ENCODE measurements at regions not wholly inside any gene's neighbourhood (a gene's known extent, or its start where the extent isn't known, plus 50 kb on each side); places are given as distances from the start of the nearest gene placed in this dataset.

- TF ChIP-seq CEBPB (IDR thresholded peaks at IDR 0.05): no peak
- TF ChIP-seq TAF1 (IDR thresholded peaks at IDR 0.05; ENCODE audit: low read depth): no peak
- no peak for TF ChIP-seq EP300 (IDR thresholded peaks at IDR 0.05; ENCODE audit: borderline replicate concordance)
- TF ChIP-seq CREB1 (IDR thresholded peaks at IDR 0.05; ENCODE audit: low read depth): no peak
- no peak for TF ChIP-seq RAD21 (IDR thresholded peaks at IDR 0.05; ENCODE audit: low read depth)
Observed at GRCh38 chr16:6059671-6060070, 962.1 kb upstream of the EEF2KMT start.

Measured in Ishikawa (cell line).